Stomach (tissue), 8 donors: ENCODE measurements at regions not wholly inside any gene's neighbourhood (a gene's known extent, or its start where the extent isn't known, plus 50 kb on each side); places are given as distances from the start of the nearest gene placed in this dataset.

Source experiments
- DNase-seq, 2 donors: peaks; one replicate each; pipeline versions ENCODE4 v3.0.0 to v3.0.0-alpha.2; 2013 to 2019
- H3K27ac ChIP-seq, 5 donors: fragments of 200-600 bp in 4 of 5; sonication (generic) in 4 of 5; one replicate each; pipeline ENCODE4 v1.5.1; 2013 to 2019; ENCODE audit warnings: mild to moderate bottlenecking in 1 of 5, moderate library complexity in 1 of 5
- H3K27me3 ChIP-seq, 3 donors: fragments of 200-600 bp; sonication (generic); one replicate each; pipeline ENCODE4 v1.5.1; 2017 to 2019; ENCODE audit warnings: mixed run types in 1 of 3
- H3K36me3 ChIP-seq, 4 donors: fragments of 200-600 bp; sonication (generic); 1 replicate in 3 of 4; 2 replicates in 1 of 4; pipeline ENCODE4 v1.5.1; 2016 to 2019
- H3K4me1 ChIP-seq, 4 donors: fragments of 200-600 bp; sonication (generic); one replicate each; pipeline ENCODE4 v1.5.1; 2016 to 2019
- H3K4me3 ChIP-seq, 4 donors: fragments of 200-600 bp; sonication (generic) in 3 of 4; one replicate each; pipeline ENCODE4 v1.5.1; 2016 to 2019; ENCODE audit warnings: mild to moderate bottlenecking in 1 of 4
- H3K9me3 ChIP-seq, 4 donors: fragments of 200-600 bp; sonication (generic); one replicate each; pipeline ENCODE4 v1.5.1; 2016 to 2019
- CTCF ChIP-seq, 7 experiments: fragments of 450-650 bp in 4 of 7; fragments of 200-600 bp in 3 of 7; sonication (generic) in 3 of 7; IDR thresholded peaks; one replicate each; pipeline ENCODE4 v1.5.1; 2016 to 2019; ENCODE audit warnings: antibody characterized with exemption in 7 of 7, control low read depth in 2 of 7, mild to moderate bottlenecking in 1 of 7
- EP300 ChIP-seq: sonication (generic); formaldehyde crosslinking; IDR thresholded peaks from one replicate; pipeline ENCODE4 v1.6.1; 2017; ENCODE audit warnings: antibody characterized with exemption
- POLR2A ChIP-seq, 4 donors: fragments of 450-650 bp; IDR thresholded peaks; one replicate each; pipeline ENCODE4 v1.6.1; 2016; ENCODE audit warnings: antibody characterized with exemption in 4 of 4, control low read depth in 2 of 4, mild to moderate bottlenecking in 1 of 4, moderate library complexity in 1 of 4
- POLR2AphosphoS5 ChIP-seq, 3 donors: sonication (generic); formaldehyde crosslinking; IDR thresholded peaks; one replicate each; pipeline ENCODE4 v1.6.1; 2016; ENCODE audit warnings: antibody characterized with exemption in 3 of 3
- WGBS, 5 donors: extraction: QIAGEN DNeasy Blood & Tissue Kit in 3 of 5; methylation state at CpG; one replicate each; pipeline versions ENCODE4 v1.1.5 to v1.1.7; 2013 to 2018; 5-methylcytosine and 5-hydroxymethylcytosine counted together
- intact Hi-C: fragments of 100-400 bp; cut with DNase I; formaldehyde crosslinking; loops from one replicate; pipeline ENCODE4 v1.15.1; 2023; ENCODE audit warnings: low total_unique reads
- donor health status: healthy with polysubstance abuse.
- donor health status: Bipolar disorder and iron deficiency.
- donor health status: healthy.

DNA sequence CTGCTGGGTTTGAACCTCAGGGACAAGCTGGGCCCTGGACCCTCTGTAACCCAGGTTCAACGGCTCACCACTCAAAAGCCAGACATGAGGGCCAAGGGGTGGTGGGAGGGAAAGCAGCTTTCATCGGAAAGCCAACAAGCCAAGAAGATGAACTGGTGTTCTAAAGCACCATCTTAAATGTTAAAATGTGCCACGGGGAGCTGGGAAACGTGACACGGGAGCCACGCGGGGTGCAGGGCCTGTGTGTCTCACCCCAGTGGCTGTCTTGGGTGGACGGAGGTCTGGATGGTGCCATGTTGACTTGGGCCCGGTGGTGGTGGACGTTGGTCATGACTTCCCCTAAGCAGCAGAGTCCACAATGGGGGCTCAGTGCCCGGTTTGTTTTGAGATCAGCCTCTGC lies 97.7 kb upstream of the SFSWAP start:
- 65 to 86% (median 79%) methylated on average over 11 of the region's 11 CpGs for WGBS, 5 donors
- TF ChIP-seq POLR2A (IDR thresholded peaks at IDR 0.05) (no peak), EP300 (no peak), CTCF (IDR thresholded peaks at IDR 0.05) (no peak), POLR2AphosphoS5 (IDR thresholded peaks at IDR 0.05) (no peak)
- H3K27me3 ChIP-seq, result peaks cover 0 to 66% (median 9%) of the 10 kb centered on the region in 3 donors
- peaks cover 0 to 9% (median 0%) of the 10 kb centered on the region in 4 donors for H3K4me1 ChIP-seq
- no peaks in the 10 kb centered on the region for H3K36me3 ChIP-seq
- no peak overlapping the region for H3K27ac ChIP-seq
- no peaks in the 10 kb centered on the region for H3K9me3 ChIP-seq
- no peak overlapping the region for H3K4me3 ChIP-seq
- intact Hi-C loops, result no loop called here
- no peak for DNase-seq

DNA sequence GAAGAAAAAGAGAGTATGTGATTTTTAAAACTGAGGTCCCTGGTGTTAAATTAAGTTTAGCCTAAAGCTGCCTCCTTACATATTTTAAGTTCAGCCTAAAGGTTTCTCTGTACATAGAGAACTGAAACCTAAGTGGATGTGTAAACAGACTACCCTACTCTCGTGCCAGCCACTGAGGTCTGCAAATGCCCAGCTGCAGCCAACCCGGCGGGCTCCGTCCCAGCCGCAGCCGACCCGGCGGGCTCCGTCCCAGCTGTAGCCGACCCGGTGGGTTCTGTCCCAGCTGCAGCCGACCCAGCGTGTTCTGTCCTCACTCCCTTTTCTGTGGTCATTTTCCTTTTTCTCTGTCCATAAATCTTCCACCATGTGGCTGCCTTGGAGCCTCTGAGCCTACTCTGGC lies 97.2 kb upstream of the SFSWAP start:
- TF ChIP-seq CTCF (IDR thresholded peaks at IDR 0.05) (no peak), POLR2AphosphoS5 (IDR thresholded peaks at IDR 0.05) (no peak), POLR2A (IDR thresholded peaks at IDR 0.05) (no peak), EP300 (no peak)
- 80 to 88% (median 86%) methylated on average over 13 of the region's 13 CpGs for WGBS, 5 donors
- Histone ChIP-seq H3K27me3 (peaks cover 0 to 70% (median 9%) of the 10 kb centered on the region in 3 donors), H3K4me1 (peaks cover 0 to 7% (median 0%) of the 10 kb centered on the region in 4 donors), H3K4me3 (no peak overlapping the region), H3K36me3 (no peaks in the 10 kb centered on the region), H3K9me3 (no peaks in the 10 kb centered on the region), H3K27ac (no peak overlapping the region)
- no peak for DNase-seq
- intact Hi-C loops, result no loop called here

- no peak overlapping the region for H3K27ac ChIP-seq
- peaks cover 0 to 71% (median 5%) of the 10 kb centered on the region in 3 donors for H3K27me3 ChIP-seq
- H3K4me3 ChIP-seq, result no peak overlapping the region
- H3K4me1 ChIP-seq, result no peaks in the 10 kb centered on the region
- 51 to 68% (median 59%) methylated on average over 6 of the region's 6 CpGs for WGBS, 5 donors
- H3K9me3 ChIP-seq, result no peaks in the 10 kb centered on the region
- no peak for DNase-seq
- no peak for TF ChIP-seq POLR2AphosphoS5 (IDR thresholded peaks at IDR 0.05)
- TF ChIP-seq POLR2A (IDR thresholded peaks at IDR 0.05), result no peak
- TF ChIP-seq EP300, result no peak
- no peak for TF ChIP-seq CTCF (IDR thresholded peaks at IDR 0.05)
- intact Hi-C loops, result no loop called here
- H3K36me3 ChIP-seq, result no peaks in the 10 kb centered on the region
Measured at GRCh38 chr12:131615326-131616042, 95.4 kb upstream of the SFSWAP start.

- DNase-seq, result no peak
- Histone ChIP-seq H3K36me3 (no peaks in the 10 kb centered on the region), H3K27me3 (peaks cover 0 to 71% (median 11%) of the 10 kb centered on the region in 3 donors), H3K4me3 (no peak overlapping the region), H3K4me1 (no peaks in the 10 kb centered on the region), H3K9me3 (no peaks in the 10 kb centered on the region), H3K27ac (no peak overlapping the region)
- intact Hi-C loops, result no loop called here
- TF ChIP-seq CTCF (IDR thresholded peaks at IDR 0.05), result no peak
- no peak for TF ChIP-seq EP300
- TF ChIP-seq POLR2AphosphoS5 (IDR thresholded peaks at IDR 0.05), result no peak
- no peak for TF ChIP-seq POLR2A (IDR thresholded peaks at IDR 0.05)
- 37 to 50% (median 44%) methylated on average over 19 of the region's 19 CpGs for WGBS, 5 donors
Measured at GRCh38 chr12:131616043-131616700, 94.7 kb upstream of the SFSWAP start.
